ENCODE measurements at regions not wholly inside any gene's neighbourhood (a gene's known extent, or its start where the extent isn't known, plus 50 kb on each side); places are given as distances from the start of the nearest gene placed in this dataset.

GRCh38 chr2:39494784-39495251, 57.7 kb upstream of the MAP4K3 start:
- TF ChIP-seq CTCF (conservative IDR thresholded peaks at IDR 0.05) (no peak), EZH2 (IDR thresholded peaks at IDR 0.05; ENCODE audit: low read depth) (no peak)
